ENCODE measurements at regions not wholly inside any gene's neighbourhood (a gene's known extent, or its start where the extent isn't known, plus 50 kb on each side); places are given as distances from the start of the nearest gene placed in this dataset.

DNA sequence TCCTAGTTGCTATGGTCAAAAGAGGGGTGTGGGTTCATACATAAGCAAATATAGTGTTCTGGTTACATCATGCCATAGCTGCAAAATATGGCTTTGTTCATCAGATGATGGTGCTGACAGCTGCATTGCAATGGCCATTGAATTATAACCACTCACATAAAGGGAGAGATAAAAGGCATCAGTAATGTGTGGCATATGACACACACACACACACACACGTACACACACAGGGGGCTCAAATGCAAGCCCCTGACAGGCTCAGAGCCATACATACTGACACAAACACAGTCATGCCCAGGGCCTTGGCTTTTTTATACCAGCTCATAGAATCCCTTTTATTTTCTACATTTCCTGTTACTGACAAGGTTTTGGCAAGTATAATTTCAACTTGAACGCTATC, 698.9 kb downstream of the BCL11B start:
- DNase-seq (ENCODE audit: low read depth in 1 of 2, low spot score in 1 of 2), result no peak
- no peak overlapping the region for H3K4me3 ChIP-seq (replicated peaks; ENCODE audit: insufficient read depth, low read length)
- H3K27me3 ChIP-seq (ENCODE audit: insufficient read depth, poor library complexity, severe bottlenecking), result no peaks in the 10 kb centered on the region
- TF ChIP-seq SPI1 (IDR thresholded peaks at IDR 0.05; ENCODE audit: borderline replicate concordance, low read depth) (no peak), POLR2AphosphoS5 (IDR thresholded peaks at IDR 0.05; ENCODE audit: low read depth) (no peak), CTCF (IDR thresholded peaks at IDR 0.05; ENCODE audit: insufficient read depth, low read length) (no peak)
- TF ChIP-seq, protein P1, sequence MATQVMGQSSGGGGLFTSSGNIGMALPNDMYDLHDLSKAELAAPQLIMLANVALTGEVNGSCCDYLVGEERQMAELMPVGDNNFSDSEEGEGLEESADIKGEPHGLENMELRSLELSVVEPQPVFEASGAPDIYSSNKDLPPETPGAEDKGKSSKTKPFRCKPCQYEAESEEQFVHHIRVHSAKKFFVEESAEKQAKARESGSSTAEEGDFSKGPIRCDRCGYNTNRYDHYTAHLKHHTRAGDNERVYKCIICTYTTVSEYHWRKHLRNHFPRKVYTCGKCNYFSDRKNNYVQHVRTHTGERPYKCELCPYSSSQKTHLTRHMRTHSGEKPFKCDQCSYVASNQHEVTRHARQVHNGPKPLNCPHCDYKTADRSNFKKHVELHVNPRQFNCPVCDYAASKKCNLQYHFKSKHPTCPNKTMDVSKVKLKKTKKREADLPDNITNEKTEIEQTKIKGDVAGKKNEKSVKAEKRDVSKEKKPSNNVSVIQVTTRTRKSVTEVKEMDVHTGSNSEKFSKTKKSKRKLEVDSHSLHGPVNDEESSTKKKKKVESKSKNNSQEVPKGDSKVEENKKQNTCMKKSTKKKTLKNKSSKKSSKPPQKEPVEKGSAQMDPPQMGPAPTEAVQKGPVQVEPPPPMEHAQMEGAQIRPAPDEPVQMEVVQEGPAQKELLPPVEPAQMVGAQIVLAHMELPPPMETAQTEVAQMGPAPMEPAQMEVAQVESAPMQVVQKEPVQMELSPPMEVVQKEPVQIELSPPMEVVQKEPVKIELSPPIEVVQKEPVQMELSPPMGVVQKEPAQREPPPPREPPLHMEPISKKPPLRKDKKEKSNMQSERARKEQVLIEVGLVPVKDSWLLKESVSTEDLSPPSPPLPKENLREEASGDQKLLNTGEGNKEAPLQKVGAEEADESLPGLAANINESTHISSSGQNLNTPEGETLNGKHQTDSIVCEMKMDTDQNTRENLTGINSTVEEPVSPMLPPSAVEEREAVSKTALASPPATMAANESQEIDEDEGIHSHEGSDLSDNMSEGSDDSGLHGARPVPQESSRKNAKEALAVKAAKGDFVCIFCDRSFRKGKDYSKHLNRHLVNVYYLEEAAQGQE (IDR thresholded peaks at IDR 0.05; ENCODE audit: insufficient replicate concordance, low read depth), result no peak
- no peak overlapping the region for H3K27ac ChIP-seq (replicated peaks)

DNA sequence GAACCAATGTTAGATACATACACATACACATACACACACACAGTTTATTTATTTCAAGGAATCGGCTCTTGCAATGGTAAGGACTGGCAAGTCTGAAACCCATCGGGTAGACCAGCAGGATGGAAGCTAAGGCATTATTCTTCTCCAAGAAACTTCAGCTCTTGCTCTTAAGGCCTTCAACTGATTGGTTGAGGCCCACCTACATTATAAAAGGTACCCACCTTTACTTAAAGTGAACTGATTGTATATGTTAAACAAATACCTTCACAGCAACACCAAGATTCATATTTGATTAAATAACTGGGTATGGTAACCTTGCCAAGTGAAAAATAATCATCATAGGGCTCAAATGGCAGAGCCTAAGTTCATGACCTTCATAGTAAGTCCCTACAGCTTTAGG, 695.5 kb downstream of the BCL11B start:
- no peak overlapping the region for H3K27ac ChIP-seq (replicated peaks)
- DNase-seq (ENCODE audit: low read depth in 1 of 2, low spot score in 1 of 2), result no peak
- no peak overlapping the region for H3K4me3 ChIP-seq (replicated peaks; ENCODE audit: insufficient read depth, low read length)
- TF ChIP-seq GABPA (IDR thresholded peaks at IDR 0.05; ENCODE audit: low read depth) (no peak), SPI1 (IDR thresholded peaks at IDR 0.05; ENCODE audit: borderline replicate concordance, low read depth) (no peak), POLR2AphosphoS5 (IDR thresholded peaks at IDR 0.05; ENCODE audit: low read depth) (no peak)
- TF ChIP-seq, protein P1 (IDR thresholded peaks at IDR 0.05; ENCODE audit: insufficient replicate concordance, low read depth), result no peak
- no peaks in the 10 kb centered on the region for H3K27me3 ChIP-seq (ENCODE audit: insufficient read depth, poor library complexity, severe bottlenecking)

- Histone ChIP-seq H3K4me3 (replicated peaks; ENCODE audit: insufficient read depth, low read length) (no peak overlapping the region), H3K27me3 (ENCODE audit: insufficient read depth, poor library complexity, severe bottlenecking) (no peaks in the 10 kb centered on the region), H3K27ac (replicated peaks) (no peak overlapping the region)
- no peak for DNase-seq (ENCODE audit: low read depth in 1 of 2, low spot score in 1 of 2)
- TF ChIP-seq, protein P1 (IDR thresholded peaks at IDR 0.05; ENCODE audit: insufficient replicate concordance, low read depth), result no peak
- TF ChIP-seq CTCF (IDR thresholded peaks at IDR 0.05; ENCODE audit: insufficient read depth, low read length), result no peak
These were observed 693.8 kb downstream of the BCL11B start for GRCh38 chr14:98578204-98578603.

DNA sequence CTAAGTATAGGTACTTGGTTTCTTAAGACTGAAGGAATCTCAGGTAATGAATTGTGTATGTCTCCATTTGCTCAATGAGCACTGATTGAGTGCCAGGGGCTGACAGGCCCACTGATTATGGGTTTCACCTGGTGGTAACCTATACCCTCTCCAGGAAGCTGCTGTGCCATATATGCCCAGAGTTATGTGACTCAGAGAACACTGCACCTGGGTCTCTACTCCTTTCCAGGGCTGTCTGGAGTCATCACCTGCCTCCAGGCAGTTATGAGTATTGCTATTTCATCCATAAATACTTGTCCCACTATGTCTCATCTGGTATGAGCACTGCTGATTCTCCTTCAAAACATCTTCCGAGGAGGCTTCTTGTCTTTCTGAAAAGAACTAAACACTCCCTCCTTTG, 692.9 kb downstream of the BCL11B start:
- Histone ChIP-seq H3K27ac (replicated peaks) (no peak overlapping the region), H3K27me3 (ENCODE audit: insufficient read depth, poor library complexity, severe bottlenecking) (no peaks in the 10 kb centered on the region), H3K4me3 (replicated peaks; ENCODE audit: insufficient read depth, low read length) (no peak overlapping the region)
- no peak for DNase-seq (ENCODE audit: low read depth in 1 of 2, low spot score in 1 of 2)
- TF ChIP-seq SPI1 (IDR thresholded peaks at IDR 0.05; ENCODE audit: borderline replicate concordance, low read depth) (no peak), POLR2AphosphoS5 (IDR thresholded peaks at IDR 0.05; ENCODE audit: low read depth) (no peak), CTCF (IDR thresholded peaks at IDR 0.05; ENCODE audit: insufficient read depth, low read length) (no peak), GABPA (IDR thresholded peaks at IDR 0.05; ENCODE audit: low read depth) (no peak)
- TF ChIP-seq, protein P1 (IDR thresholded peaks at IDR 0.05; ENCODE audit: insufficient replicate concordance, low read depth), result no peak
